Natural killer cell (primary cell): ENCODE measurements at regions not wholly inside any gene's neighbourhood (a gene's known extent, or its start where the extent isn't known, plus 50 kb on each side); places are given as distances from the start of the nearest gene placed in this dataset.

ENCODE experiments used
- ATAC-seq, 3 donors: fragments of 150-1000 bp in 2 of 3; fragments of 200-7000 bp in 1 of 3; cut with Tn5 transposase; 1 replicate in 1 of 3; 2 replicates in 2 of 3; pipeline ENCODE4 v1.10.0; 2021; ENCODE audit warnings: mild to moderate bottlenecking in 2 of 3, moderate library complexity in 2 of 3
- DNase-seq, 2 donors: peaks; one replicate each; pipeline versions ENCODE4 v3.0.0 to v3.0.0-alpha.2; 2013 to 2021; ENCODE audit warnings: mixed read lengths in 1 of 2
- H3K27ac ChIP-seq: one replicate; pipeline ENCODE4 v1.5.1; 2013; ENCODE audit warnings: mild to moderate bottlenecking, low read length
- H3K27me3 ChIP-seq: one replicate; pipeline ENCODE4 v1.6.1; 2013; ENCODE audit warnings: low read length; ENCODE audit not compliant: control insufficient read depth, insufficient read depth
- H3K36me3 ChIP-seq: one replicate; pipeline ENCODE4 v1.6.1; 2013; ENCODE audit warnings: low read length; ENCODE audit not compliant: control insufficient read depth, insufficient read depth
- H3K4me1 ChIP-seq: one replicate; pipeline ENCODE4 v1.6.1; 2013; ENCODE audit warnings: low read length; ENCODE audit not compliant: control insufficient read depth, insufficient read depth
- H3K4me3 ChIP-seq: one replicate; pipeline ENCODE4 v1.5.1; 2013; ENCODE audit warnings: low read length
- H3K9me3 ChIP-seq: one replicate; pipeline ENCODE4 v1.6.1; 2013; ENCODE audit warnings: low read length; ENCODE audit not compliant: control insufficient read depth, insufficient read depth
- H3K27ac Mint-ChIP-seq, 2 donors: one replicate each; pipeline ENCODE4 v1.8.0; 2022; ENCODE audit warnings: mild to moderate bottlenecking in 2 of 2, mixed read lengths in 2 of 2, moderate library complexity in 1 of 2
- H3K27me3 Mint-ChIP-seq, 2 donors: one replicate each; pipeline ENCODE4 v1.8.0; 2022; ENCODE audit warnings: low read depth in 2 of 2, mixed read lengths in 2 of 2
- H3K36me3 Mint-ChIP-seq: one replicate; pipeline ENCODE4 v1.8.0; 2022; ENCODE audit warnings: mixed read lengths
- H3K4me1 Mint-ChIP-seq, 2 donors: one replicate each; pipeline ENCODE4 v1.8.0; 2022; ENCODE audit warnings: mixed read lengths in 2 of 2
- H3K4me3 Mint-ChIP-seq: one replicate; pipeline ENCODE4 v1.8.0; 2022; ENCODE audit warnings: mild to moderate bottlenecking, moderate library complexity, mixed read lengths
- H3K9me3 Mint-ChIP-seq, 2 donors: one replicate each; pipeline ENCODE4 v1.8.0; 2022; ENCODE audit warnings: mixed read lengths in 2 of 2
- WGBS: methylation state at CpG from one replicate; pipeline ENCODE4 v1.1.7; 2013; ENCODE audit warnings: missing lambda C conversion rate; ENCODE audit not compliant: insufficient coverage; 5-methylcytosine and 5-hydroxymethylcytosine counted together
- intact Hi-C: fragments of 100-400 bp; cut with micrococcal nuclease; formaldehyde crosslinking; loops from one replicate; pipeline ENCODE4 v1.14.2; 2022
- TF ChIP-seq, protein P1 (sequence below): fragments of 200-600 bp; IDR thresholded peaks from one replicate; pipeline ENCODE4 v1.8.0; 2022; ENCODE audit warnings: antibody characterized with exemption

DNA sequence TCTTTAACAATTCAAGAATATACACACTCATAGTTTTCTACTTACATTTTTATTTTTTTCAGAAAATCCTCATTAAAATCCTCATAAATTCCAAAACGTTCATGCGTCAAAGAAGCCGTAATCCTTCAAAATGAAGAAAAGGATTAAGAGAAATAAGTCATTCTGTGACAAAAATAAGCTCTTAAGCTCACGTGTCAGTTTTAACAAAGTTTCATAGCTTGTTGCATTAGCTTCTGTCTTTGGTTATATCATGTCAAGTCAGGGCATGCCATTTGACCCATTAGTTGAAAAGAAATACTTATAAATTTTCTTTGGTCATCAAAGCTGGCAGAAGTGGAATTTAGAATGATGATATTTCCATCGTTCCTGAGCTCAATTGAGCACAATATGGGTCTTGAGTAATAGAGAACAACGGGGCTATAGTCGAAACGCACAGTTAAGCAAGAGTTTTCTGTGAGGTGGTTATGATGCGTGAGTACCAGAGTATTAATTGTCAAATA lies 185.2 kb upstream of the CTSO start:
- Mint-ChIP-seq H3K4me1 (no peaks in the 10 kb centered on the region), H3K27me3 (no peaks in the 10 kb centered on the region), H3K27ac (no peak overlapping the region), H3K4me3 (no peak overlapping the region), H3K9me3 (peaks cover 3 to 9% of the 10 kb centered on the region in 2 donors), H3K36me3 (no peaks in the 10 kb centered on the region)
- Histone ChIP-seq H3K4me3 (no peak overlapping the region), H3K36me3 (no peaks in the 10 kb centered on the region), H3K27ac (no peak overlapping the region), H3K4me1 (no peaks in the 10 kb centered on the region), H3K9me3 (no peaks in the 10 kb centered on the region), H3K27me3 (no peaks in the 10 kb centered on the region)
- DNase-seq (no peak), ATAC-seq (no peak)
- TF ChIP-seq, protein P1, sequence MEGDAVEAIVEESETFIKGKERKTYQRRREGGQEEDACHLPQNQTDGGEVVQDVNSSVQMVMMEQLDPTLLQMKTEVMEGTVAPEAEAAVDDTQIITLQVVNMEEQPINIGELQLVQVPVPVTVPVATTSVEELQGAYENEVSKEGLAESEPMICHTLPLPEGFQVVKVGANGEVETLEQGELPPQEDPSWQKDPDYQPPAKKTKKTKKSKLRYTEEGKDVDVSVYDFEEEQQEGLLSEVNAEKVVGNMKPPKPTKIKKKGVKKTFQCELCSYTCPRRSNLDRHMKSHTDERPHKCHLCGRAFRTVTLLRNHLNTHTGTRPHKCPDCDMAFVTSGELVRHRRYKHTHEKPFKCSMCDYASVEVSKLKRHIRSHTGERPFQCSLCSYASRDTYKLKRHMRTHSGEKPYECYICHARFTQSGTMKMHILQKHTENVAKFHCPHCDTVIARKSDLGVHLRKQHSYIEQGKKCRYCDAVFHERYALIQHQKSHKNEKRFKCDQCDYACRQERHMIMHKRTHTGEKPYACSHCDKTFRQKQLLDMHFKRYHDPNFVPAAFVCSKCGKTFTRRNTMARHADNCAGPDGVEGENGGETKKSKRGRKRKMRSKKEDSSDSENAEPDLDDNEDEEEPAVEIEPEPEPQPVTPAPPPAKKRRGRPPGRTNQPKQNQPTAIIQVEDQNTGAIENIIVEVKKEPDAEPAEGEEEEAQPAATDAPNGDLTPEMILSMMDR = no peak
- intact Hi-C loops = no loop called here
- 86% methylated on average over 7 of the region's 9 CpGs for WGBS

DNA sequence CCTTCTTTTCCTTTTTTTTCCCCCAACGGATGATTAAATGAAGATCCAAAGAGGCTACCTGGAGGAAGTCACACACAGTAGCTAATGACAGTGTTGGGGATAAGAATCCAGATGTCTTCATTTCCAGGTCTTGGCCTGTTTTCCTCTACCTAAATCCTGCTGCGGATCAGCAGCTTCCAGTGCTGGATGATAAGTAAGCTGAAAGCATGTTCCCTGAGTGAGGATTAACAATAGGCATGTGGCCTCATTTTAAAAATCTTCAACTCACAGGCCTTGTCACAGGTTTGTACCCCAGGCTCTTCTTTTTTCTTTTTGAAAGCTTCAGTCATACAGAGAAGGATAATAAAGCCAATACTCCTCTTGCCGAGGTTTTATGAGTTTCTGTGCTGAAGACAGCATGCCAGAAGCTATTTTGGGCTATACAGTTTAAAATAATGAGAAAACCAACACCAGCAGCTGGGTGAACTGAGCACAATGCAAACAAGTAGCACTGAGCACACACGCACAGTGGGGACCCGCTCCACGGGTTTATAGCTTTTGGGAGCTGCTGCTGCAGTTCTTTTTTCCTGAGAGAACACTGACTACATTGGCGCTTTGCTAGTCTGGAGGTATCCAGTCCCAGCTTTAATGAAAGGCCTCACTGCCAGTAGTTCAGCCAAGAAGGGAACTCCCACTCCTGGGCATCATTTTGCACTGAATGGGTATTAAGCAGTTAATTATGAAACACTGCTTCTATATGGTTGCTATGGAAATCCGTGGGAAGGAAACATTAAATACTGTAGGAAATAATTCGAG lies 184.2 kb upstream of the CTSO start:
- TF ChIP-seq, protein P1 = no peak
- Mint-ChIP-seq H3K36me3 (no peaks in the 10 kb centered on the region), H3K4me3 (no peak overlapping the region), H3K27ac (no peak overlapping the region), H3K4me1 (no peaks in the 10 kb centered on the region), H3K27me3 (no peaks in the 10 kb centered on the region), H3K9me3 (peaks cover 6 to 13% of the 10 kb centered on the region in 2 donors)
- WGBS = 91% methylated on average over 8 of the region's 9 CpGs
- intact Hi-C loops = no loop called here
- ATAC-seq (no peak), DNase-seq (no peak)
- Histone ChIP-seq H3K4me1 (no peaks in the 10 kb centered on the region), H3K27me3 (no peaks in the 10 kb centered on the region), H3K9me3 (no peaks in the 10 kb centered on the region), H3K36me3 (no peaks in the 10 kb centered on the region), H3K4me3 (no peak overlapping the region), H3K27ac (no peak overlapping the region)

DNA sequence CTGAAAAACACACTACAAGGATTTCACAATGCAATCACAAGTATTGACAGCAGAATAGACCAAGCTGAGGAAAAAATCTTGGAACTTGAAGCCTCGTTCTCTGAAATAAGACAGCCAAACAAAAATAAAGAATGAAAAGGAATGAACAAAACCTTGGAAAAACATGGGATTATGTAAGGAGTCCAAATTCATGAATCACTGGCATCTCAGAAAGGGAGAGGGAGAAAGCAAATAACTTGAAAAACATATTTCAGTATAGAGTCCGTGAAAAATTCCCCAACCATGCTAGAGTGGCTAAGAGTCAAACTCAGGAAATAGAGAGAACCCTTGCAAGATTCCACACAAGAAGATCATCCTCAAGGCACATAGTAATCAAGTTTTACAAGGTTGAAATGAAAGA lies 178.5 kb upstream of the CTSO start:
- Histone ChIP-seq H3K9me3 (peaks cover 5% of the 10 kb centered on the region), H3K4me1 (no peaks in the 10 kb centered on the region), H3K27me3 (no peaks in the 10 kb centered on the region), H3K4me3 (no peak overlapping the region), H3K27ac (no peak overlapping the region), H3K36me3 (no peaks in the 10 kb centered on the region)
- H3K36me3 Mint-ChIP-seq = no peaks in the 10 kb centered on the region
- intact Hi-C loops = no loop called here
- TF ChIP-seq, protein P1 = no peak
- ATAC-seq (no peak), DNase-seq (no peak)
- no peaks in the 10 kb centered on the region for H3K4me1 Mint-ChIP-seq
- H3K9me3 Mint-ChIP-seq = peaks cover 8 to 18% of the 10 kb centered on the region in 2 donors
- no peaks in the 10 kb centered on the region for H3K27me3 Mint-ChIP-seq
- no peak overlapping the region for H3K4me3 Mint-ChIP-seq
- WGBS = 85% methylated on average over 1 of the region's 2 CpGs
- H3K27ac Mint-ChIP-seq = no peak overlapping the region

DNA sequence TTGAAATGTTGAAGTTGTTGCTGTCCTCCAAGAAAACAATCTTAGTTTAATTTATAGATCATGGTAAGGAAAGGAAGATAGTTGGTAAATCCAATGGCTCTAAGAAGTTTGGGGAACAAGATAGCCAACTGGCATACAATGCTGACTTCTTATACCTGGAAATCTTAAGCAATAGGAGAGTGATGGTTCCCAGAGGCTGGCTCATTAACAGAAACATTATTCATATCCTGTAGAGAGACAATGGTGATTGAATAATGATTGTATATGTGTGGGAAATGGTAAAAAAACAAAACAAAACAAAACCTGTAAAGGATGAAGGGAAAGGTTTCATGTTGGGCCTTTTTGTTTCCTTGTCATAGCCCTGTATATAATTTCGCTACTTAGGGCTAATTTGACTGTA lies 174.9 kb upstream of the CTSO start:
- Mint-ChIP-seq H3K36me3 (peaks cover 7% of the 10 kb centered on the region), H3K4me1 (no peaks in the 10 kb centered on the region), H3K9me3 (peaks cover 10 to 13% of the 10 kb centered on the region in 2 donors), H3K4me3 (no peak overlapping the region), H3K27ac (no peak overlapping the region), H3K27me3 (no peaks in the 10 kb centered on the region)
- DNase-seq = no peak
- Histone ChIP-seq H3K36me3 (no peaks in the 10 kb centered on the region), H3K4me1 (no peaks in the 10 kb centered on the region), H3K27ac (no peak overlapping the region), H3K9me3 (peaks cover 5% of the 10 kb centered on the region), H3K4me3 (no peak overlapping the region), H3K27me3 (no peaks in the 10 kb centered on the region)
- no peak for ATAC-seq
- WGBS = no CpG with 5 or more reads among the region's 1 CpG
- TF ChIP-seq, protein P1 = no peak
- intact Hi-C loops = no loop called here
